ENCODE measurements at regions not wholly inside any gene's neighbourhood (a gene's known extent, or its start where the extent isn't known, plus 50 kb on each side); places are given as distances from the start of the nearest gene placed in this dataset.

DNA sequence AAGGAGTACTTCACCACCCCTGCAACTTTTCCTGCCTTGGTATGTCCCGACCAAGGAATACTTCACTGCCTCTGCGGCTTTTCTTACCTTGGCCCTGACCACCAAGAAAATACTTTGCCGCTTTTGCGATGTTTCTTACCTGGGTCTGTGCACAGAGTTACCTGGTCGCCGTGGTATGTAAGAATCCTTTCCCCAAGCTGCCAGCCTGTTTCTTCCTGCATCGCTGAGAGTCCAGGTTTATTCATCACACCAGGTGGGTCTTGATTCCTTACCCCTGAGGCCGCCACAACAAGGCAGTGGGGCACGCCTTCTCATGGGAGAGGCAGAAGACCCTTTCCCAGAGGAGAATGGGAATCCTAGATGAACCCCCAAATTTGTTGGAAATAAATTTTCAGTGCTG is 511.3 kb downstream of the EDEM1 start:
- TF ChIP-seq POLR2A (IDR thresholded peaks at IDR 0.05): no peak
- TF ChIP-seq, protein P1, sequence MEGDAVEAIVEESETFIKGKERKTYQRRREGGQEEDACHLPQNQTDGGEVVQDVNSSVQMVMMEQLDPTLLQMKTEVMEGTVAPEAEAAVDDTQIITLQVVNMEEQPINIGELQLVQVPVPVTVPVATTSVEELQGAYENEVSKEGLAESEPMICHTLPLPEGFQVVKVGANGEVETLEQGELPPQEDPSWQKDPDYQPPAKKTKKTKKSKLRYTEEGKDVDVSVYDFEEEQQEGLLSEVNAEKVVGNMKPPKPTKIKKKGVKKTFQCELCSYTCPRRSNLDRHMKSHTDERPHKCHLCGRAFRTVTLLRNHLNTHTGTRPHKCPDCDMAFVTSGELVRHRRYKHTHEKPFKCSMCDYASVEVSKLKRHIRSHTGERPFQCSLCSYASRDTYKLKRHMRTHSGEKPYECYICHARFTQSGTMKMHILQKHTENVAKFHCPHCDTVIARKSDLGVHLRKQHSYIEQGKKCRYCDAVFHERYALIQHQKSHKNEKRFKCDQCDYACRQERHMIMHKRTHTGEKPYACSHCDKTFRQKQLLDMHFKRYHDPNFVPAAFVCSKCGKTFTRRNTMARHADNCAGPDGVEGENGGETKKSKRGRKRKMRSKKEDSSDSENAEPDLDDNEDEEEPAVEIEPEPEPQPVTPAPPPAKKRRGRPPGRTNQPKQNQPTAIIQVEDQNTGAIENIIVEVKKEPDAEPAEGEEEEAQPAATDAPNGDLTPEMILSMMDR (IDR thresholded peaks at IDR 0.05): no peak
